Neural cell (in vitro differentiated cells): ENCODE measurements at regions not wholly inside any gene's neighbourhood (a gene's known extent, or its start where the extent isn't known, plus 50 kb on each side); places are given as distances from the start of the nearest gene placed in this dataset.

Source experiments
- H2AFZ ChIP-seq: fragments of 200-600, 300-800 bp; sonication (generic), shearing (Covaris generic); 2 replicates; pipeline ENCODE4 v1.6.0; 2014; ENCODE audit warnings: low read depth, mild to moderate bottlenecking, antibody characterized with exemption, low read length, moderate library complexity
- H3F3A ChIP-seq: fragments of 200-600 bp; shearing (Covaris generic); 2 replicates; pipeline ENCODE4 v1.6.1; 2016; ENCODE audit warnings: mild to moderate bottlenecking, moderate library complexity, mixed read lengths, antibody characterized with exemption, low read length; ENCODE audit not compliant: insufficient read depth, poor library complexity, severe bottlenecking
- H3K27ac ChIP-seq: fragments of 200-600, 300-800 bp; sonication (generic), shearing (Covaris generic); 2 replicates; pipeline ENCODE4 v1.5.1; 2014; ENCODE audit warnings: mild to moderate bottlenecking, low read length, moderate library complexity
- H3K27me3 ChIP-seq: fragments of 300-800, 200-600 bp; sonication (generic), shearing (Covaris generic); 2 replicates; pipeline ENCODE4 v1.6.0; 2014; ENCODE audit warnings: mild to moderate bottlenecking, low read depth, low read length, moderate library complexity; ENCODE audit not compliant: insufficient read depth
- H3K36me3 ChIP-seq: fragments of 300-800, 200-600 bp; sonication (generic), shearing (Covaris generic); 2 replicates; pipeline ENCODE4 v1.5.1; 2014; ENCODE audit warnings: mild to moderate bottlenecking, antibody characterized with exemption, low read length, moderate library complexity; ENCODE audit not compliant: insufficient read depth
- H3K4me2 ChIP-seq: fragments of 300-800, 200-600 bp; sonication (generic), shearing (Covaris generic); 2 replicates; pipeline ENCODE4 v1.6.0; 2014; ENCODE audit warnings: mild to moderate bottlenecking, low read length
- H3K4me3 ChIP-seq: fragments of 300-800, 200-600 bp; sonication (generic), shearing (Covaris generic); 2 replicates; pipeline ENCODE4 v1.5.1; 2014; ENCODE audit warnings: mild to moderate bottlenecking, low read length, moderate library complexity
- H3K79me2 ChIP-seq: fragments of 200-600 bp; shearing (Covaris generic); replicated peaks from 2 replicates; pipeline ENCODE4 v1.6.0; 2014; ENCODE audit warnings: mild to moderate bottlenecking, low read length, moderate library complexity; ENCODE audit not compliant: insufficient read depth
- H3K9ac ChIP-seq: fragments of 300-800, 200-600 bp; sonication (generic), shearing (Covaris generic); 2 replicates; pipeline ENCODE4 v1.6.1; 2016; ENCODE audit warnings: mild to moderate bottlenecking, low read length, mixed read lengths
- H3K9me2 ChIP-seq: fragments of 200-600 bp; shearing (Covaris generic); 2 replicates; pipeline ENCODE4 v1.6.1; 2016; ENCODE audit warnings: mild to moderate bottlenecking, low read length, mixed read lengths; ENCODE audit not compliant: insufficient read depth
- H3K9me3 ChIP-seq: fragments of 200-600, 300-800 bp; sonication (generic), shearing (Covaris generic); 2 replicates; pipeline ENCODE4 v1.6.1; 2016; ENCODE audit warnings: mild to moderate bottlenecking, mixed run types, low read length, moderate library complexity, mixed read lengths
- H4K20me1 ChIP-seq: fragments of 200-600 bp; shearing (Covaris generic); 2 replicates; pipeline ENCODE4 v1.6.1; 2016; ENCODE audit warnings: mild to moderate bottlenecking, mixed run types; ENCODE audit not compliant: insufficient read depth
- CTCF ChIP-seq: fragments of 450-650 bp; IDR thresholded peaks from 2 replicates; pipeline ENCODE4 v1.5.1; 2014; ENCODE audit warnings: antibody characterized with exemption, mild to moderate bottlenecking, moderate library complexity; ENCODE audit not compliant: poor library complexity, severe bottlenecking
- EP300 ChIP-seq: fragments of 450-650 bp; conservative IDR thresholded peaks from 2 replicates; pipeline ENCODE4 v1.6.1; 2014; ENCODE audit warnings: antibody characterized with exemption, mild to moderate bottlenecking, moderate library complexity; ENCODE audit not compliant: poor library complexity, severe bottlenecking
- EZH2 ChIP-seq: fragments of 200-600, 300-800 bp; shearing (Covaris generic), sonication (generic); IDR thresholded peaks from 2 replicates; pipeline ENCODE4 v1.6.1; 2014; ENCODE audit warnings: antibody characterized with exemption, low read length, borderline replicate concordance, mild to moderate bottlenecking; ENCODE audit not compliant: insufficient read depth, poor library complexity, severe bottlenecking
- MXI1 ChIP-seq: fragments of 450-650 bp; conservative IDR thresholded peaks from 2 replicates; pipeline ENCODE4 v1.6.1; 2014; ENCODE audit warnings: antibody characterized with exemption, mild to moderate bottlenecking; ENCODE audit not compliant: poor library complexity, severe bottlenecking
- POLR2AphosphoS5 ChIP-seq: IDR thresholded peaks from 2 replicates; pipeline ENCODE4 v1.6.1; 2012
- RAD21 ChIP-seq: fragments of 450-650 bp; conservative IDR thresholded peaks from 2 replicates; pipeline ENCODE4 v1.6.1; 2014; ENCODE audit warnings: antibody characterized with exemption, mild to moderate bottlenecking, moderate library complexity
- REST ChIP-seq: IDR thresholded peaks from 2 replicates; pipeline ENCODE4 v1.6.1; 2012; ENCODE audit warnings: borderline replicate concordance
- SMC3 ChIP-seq: fragments of 450-650 bp; conservative IDR thresholded peaks from 2 replicates; pipeline ENCODE4 v1.6.1; 2014; ENCODE audit warnings: antibody characterized with exemption, mild to moderate bottlenecking, moderate library complexity; ENCODE audit not compliant: poor library complexity
- TAF1 ChIP-seq: IDR thresholded peaks from 2 replicates; pipeline ENCODE4 v1.6.1; 2012; ENCODE audit warnings: low read depth

- TF ChIP-seq TAF1, result no peak
- no peak for TF ChIP-seq RAD21
- no peak for TF ChIP-seq CTCF
- no peak for TF ChIP-seq POLR2AphosphoS5
- TF ChIP-seq SMC3, result no peak
- TF ChIP-seq REST, result no peak
- no peak for TF ChIP-seq EZH2
- TF ChIP-seq EP300, result no peak
- TF ChIP-seq MXI1, result no peak
- Histone ChIP-seq H3K9ac (no peak overlapping the region), H3K4me2 (no peak overlapping the region)
These were observed 75.8 kb downstream of the OR13A1 start for GRCh38 chr10:45239642-45240041.

GRCh38 chr10:45241865-45242520 is 73.4 kb downstream of the OR13A1 start:
- Histone ChIP-seq H4K20me1 (no peaks in the 10 kb centered on the region), H3K9me2 (no peaks in the 10 kb centered on the region), H3K4me3 (no peak overlapping the region), H3K36me3 (no peaks in the 10 kb centered on the region), H3K9me3 (no peaks in the 10 kb centered on the region), H3K79me2 (no peaks in the 10 kb centered on the region), H2AFZ (no peak overlapping the region), H3K4me2 (no peak overlapping the region), H3F3A (no peaks in the 10 kb centered on the region), H3K27me3 (no peaks in the 10 kb centered on the region), H3K9ac (no peak overlapping the region), H3K27ac (no peak overlapping the region)
- TF ChIP-seq RAD21, result no peak
- no peak for TF ChIP-seq MXI1
- TF ChIP-seq EZH2, result no peak
- TF ChIP-seq TAF1, result no peak
- no peak for TF ChIP-seq POLR2AphosphoS5
- no peak for TF ChIP-seq SMC3
- TF ChIP-seq CTCF, result no peak
- TF ChIP-seq EP300, result no peak

More at GRCh38 chr10:45239642-45240041, 75.8 kb downstream of the OR13A1 start:
- Histone ChIP-seq H3K4me3 (no peak overlapping the region), H3K79me2 (no peaks in the 10 kb centered on the region), H3K36me3 (no peaks in the 10 kb centered on the region), H3K27ac (no peak overlapping the region), H4K20me1 (no peaks in the 10 kb centered on the region), H3K27me3 (no peaks in the 10 kb centered on the region), H3K9me3 (no peaks in the 10 kb centered on the region), H3F3A (no peaks in the 10 kb centered on the region), H3K9me2 (no peaks in the 10 kb centered on the region), H2AFZ (no peak overlapping the region)
